SH-SY5Y (cell line): ENCODE measurements at regions not wholly inside any gene's neighbourhood (a gene's known extent, or its start where the extent isn't known, plus 50 kb on each side); places are given as distances from the start of the nearest gene placed in this dataset.

Experiments
- GATA2 ChIP-seq: IDR thresholded peaks from 2 replicates; pipeline ENCODE4 v1.6.1; 2011; ENCODE audit warnings: mild to moderate bottlenecking, low read depth, low read length
- GATA3 ChIP-seq: IDR thresholded peaks from 2 replicates; pipeline ENCODE4 v1.6.1; 2011; ENCODE audit warnings: low read depth, mild to moderate bottlenecking, low read length, moderate library complexity

DNA sequence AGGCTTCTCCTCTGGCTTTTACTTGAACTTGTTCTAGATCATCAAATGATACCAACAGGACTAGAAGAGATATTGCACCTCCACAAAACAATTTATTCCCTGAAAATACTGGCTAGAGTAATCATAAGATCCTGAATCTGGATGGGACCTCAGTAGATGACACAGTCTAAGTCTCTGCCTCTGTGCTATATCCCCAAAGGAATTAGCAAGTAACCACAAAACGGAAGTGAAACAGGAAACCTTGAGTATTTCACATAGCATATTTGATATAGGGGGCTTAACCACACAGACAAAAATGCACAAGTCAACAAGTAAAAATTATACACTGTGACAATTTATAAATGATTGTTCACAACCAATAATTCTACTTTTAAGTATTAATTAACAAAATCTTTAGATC is 456.9 kb upstream of the TNP1 start:
- TF ChIP-seq GATA3 (no peak), GATA2 (no peak)
